ENCODE measurements at regions not wholly inside any gene's neighbourhood (a gene's known extent, or its start where the extent isn't known, plus 50 kb on each side); places are given as distances from the start of the nearest gene placed in this dataset.

DNA sequence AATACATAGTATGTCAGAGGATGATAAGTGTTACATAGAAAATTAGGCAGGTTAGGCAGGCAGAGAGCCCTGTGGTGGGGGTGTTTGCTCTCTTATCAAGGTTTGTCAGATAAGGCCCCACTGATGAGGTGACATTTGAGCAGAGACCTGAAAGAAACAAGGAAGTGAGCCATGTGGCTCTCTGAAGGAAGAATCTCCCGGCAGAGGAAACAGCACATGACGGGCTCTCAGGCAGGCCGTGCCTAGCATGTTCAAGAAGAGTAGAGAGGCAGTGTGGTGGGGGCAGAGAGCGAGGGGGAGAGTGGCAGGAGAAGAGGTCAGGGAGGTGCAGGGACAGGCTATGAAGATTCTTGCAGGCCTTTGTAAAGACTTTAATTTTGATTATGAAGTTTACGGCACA is 82.0 kb upstream of the ASIC2 start:
- DNase-seq (ENCODE audit: low spot score) (no peak), FAIRE-seq (no peak), ATAC-seq (no peak)
- 31% methylated on average over 5 of the region's 5 CpGs for WGBS (ENCODE audit: low lambda C conversion rate)
- H3K4me3 ChIP-seq (replicated peaks in 1 of 3; ENCODE audit: insufficient read depth in 1 of 3, low read depth in 2 of 3, low read length in 3 of 3): no peak overlapping the region
- intact Hi-C loops (cut with micrococcal nuclease; ENCODE audit: unreplicated experiment): no loop called here
- TF ChIP-seq, protein P1, sequence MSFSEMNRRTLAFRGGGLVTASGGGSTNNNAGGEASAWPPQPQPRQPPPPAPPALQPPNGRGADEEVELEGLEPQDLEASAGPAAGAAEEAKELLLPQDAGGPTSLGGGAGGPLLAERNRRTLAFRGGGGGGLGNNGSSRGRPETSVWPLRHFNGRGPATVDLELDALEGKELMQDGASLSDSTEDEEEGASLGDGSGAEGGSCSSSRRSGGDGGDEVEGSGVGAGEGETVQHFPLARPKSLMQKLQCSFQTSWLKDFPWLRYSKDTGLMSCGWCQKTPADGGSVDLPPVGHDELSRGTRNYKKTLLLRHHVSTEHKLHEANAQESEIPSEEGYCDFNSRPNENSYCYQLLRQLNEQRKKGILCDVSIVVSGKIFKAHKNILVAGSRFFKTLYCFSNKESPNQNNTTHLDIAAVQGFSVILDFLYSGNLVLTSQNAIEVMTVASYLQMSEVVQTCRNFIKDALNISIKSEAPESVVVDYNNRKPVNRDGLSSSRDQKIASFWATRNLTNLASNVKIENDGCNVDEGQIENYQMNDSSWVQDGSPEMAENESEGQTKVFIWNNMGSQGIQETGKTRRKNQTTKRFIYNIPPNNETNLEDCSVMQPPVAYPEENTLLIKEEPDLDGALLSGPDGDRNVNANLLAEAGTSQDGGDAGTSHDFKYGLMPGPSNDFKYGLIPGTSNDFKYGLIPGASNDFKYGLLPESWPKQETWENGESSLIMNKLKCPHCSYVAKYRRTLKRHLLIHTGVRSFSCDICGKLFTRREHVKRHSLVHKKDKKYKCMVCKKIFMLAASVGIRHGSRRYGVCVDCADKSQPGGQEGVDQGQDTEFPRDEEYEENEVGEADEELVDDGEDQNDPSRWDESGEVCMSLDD (CRISPR knock-in tag; IDR thresholded peaks at IDR 0.05; ENCODE audit: borderline replicate concordance): no peak
- TF ChIP-seq, protein P2, sequence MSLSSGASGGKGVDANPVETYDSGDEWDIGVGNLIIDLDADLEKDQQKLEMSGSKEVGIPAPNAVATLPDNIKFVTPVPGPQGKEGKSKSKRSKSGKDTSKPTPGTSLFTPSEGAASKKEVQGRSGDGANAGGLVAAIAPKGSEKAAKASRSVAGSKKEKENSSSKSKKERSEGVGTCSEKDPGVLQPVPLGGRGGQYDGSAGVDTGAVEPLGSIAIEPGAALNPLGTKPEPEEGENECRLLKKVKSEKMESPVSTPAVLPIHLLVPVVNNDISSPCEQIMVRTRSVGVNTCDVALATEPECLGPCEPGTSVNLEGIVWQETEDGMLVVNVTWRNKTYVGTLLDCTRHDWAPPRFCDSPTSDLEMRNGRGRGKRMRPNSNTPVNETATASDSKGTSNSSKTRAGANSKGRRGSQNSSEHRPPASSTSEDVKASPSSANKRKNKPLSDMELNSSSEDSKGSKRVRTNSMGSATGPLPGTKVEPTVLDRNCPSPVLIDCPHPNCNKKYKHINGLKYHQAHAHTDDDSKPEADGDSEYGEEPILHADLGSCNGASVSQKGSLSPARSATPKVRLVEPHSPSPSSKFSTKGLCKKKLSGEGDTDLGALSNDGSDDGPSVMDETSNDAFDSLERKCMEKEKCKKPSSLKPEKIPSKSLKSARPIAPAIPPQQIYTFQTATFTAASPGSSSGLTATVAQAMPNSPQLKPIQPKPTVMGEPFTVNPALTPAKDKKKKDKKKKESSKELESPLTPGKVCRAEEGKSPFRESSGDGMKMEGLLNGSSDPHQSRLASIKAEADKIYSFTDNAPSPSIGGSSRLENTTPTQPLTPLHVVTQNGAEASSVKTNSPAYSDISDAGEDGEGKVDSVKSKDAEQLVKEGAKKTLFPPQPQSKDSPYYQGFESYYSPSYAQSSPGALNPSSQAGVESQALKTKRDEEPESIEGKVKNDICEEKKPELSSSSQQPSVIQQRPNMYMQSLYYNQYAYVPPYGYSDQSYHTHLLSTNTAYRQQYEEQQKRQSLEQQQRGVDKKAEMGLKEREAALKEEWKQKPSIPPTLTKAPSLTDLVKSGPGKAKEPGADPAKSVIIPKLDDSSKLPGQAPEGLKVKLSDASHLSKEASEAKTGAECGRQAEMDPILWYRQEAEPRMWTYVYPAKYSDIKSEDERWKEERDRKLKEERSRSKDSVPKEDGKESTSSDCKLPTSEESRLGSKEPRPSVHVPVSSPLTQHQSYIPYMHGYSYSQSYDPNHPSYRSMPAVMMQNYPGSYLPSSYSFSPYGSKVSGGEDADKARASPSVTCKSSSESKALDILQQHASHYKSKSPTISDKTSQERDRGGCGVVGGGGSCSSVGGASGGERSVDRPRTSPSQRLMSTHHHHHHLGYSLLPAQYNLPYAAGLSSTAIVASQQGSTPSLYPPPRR (CRISPR knock-in tag; IDR thresholded peaks at IDR 0.05; ENCODE audit: borderline replicate concordance): no peak
- TF ChIP-seq POLR2AphosphoS5 (IDR thresholded peaks at IDR 0.05; ENCODE audit: low read depth, low read length) (no peak), CREM (IDR thresholded peaks at IDR 0.05) (no peak), CREM (CRISPR knock-in tag; IDR thresholded peaks at IDR 0.05) (no peak), MAZ (IDR thresholded peaks at IDR 0.05; ENCODE audit: borderline replicate concordance, low read depth, low read length) (no peak), MAZ (CRISPR knock-in tag; IDR thresholded peaks at IDR 0.05; ENCODE audit: low read depth) (no peak), SP140L (CRISPR knock-in tag; IDR thresholded peaks at IDR 0.05; ENCODE audit: borderline replicate concordance) (no peak), ZNF766 (CRISPR knock-in tag; IDR thresholded peaks at IDR 0.05; ENCODE audit: borderline replicate concordance) (no peak), ZBTB20 (CRISPR knock-in tag; IDR thresholded peaks at IDR 0.05; ENCODE audit: borderline replicate concordance, low read depth) (no peak), HNRNPLL (IDR thresholded peaks at IDR 0.05; ENCODE audit: low read depth, low read length, poor library complexity, severe bottlenecking) (no peak), NBN (conservative IDR thresholded peaks at IDR 0.05) (no peak), ZFP62 (CRISPR knock-in tag; IDR thresholded peaks at IDR 0.05) (no peak), ZNF550 (CRISPR knock-in tag; IDR thresholded peaks at IDR 0.05; ENCODE audit: borderline replicate concordance) (no peak), ZNF44 (CRISPR knock-in tag; IDR thresholded peaks at IDR 0.05) (no peak)
- TF ChIP-seq, protein P3, sequence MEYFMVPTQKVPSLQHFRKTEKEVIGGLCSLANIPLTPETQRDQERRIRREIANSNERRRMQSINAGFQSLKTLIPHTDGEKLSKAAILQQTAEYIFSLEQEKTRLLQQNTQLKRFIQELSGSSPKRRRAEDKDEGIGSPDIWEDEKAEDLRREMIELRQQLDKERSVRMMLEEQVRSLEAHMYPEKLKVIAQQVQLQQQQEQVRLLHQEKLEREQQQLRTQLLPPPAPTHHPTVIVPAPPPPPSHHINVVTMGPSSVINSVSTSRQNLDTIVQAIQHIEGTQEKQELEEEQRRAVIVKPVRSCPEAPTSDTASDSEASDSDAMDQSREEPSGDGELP (IDR thresholded peaks at IDR 0.05; ENCODE audit: borderline replicate concordance, low read depth): no peak
- in situ Hi-C loops (cut with HindIII; ENCODE audit: extremely low pct_ligation_motif_present, low pct_unique_long_range_greater_than_20kb): no loop called here
- CTCF ChIA-PET (ENCODE audit: low intra/inter-chr PET ratio, low total read pairs): no interaction called here
- no peaks in the 10 kb centered on the region for H4K20me1 ChIP-seq (ENCODE audit: insufficient read depth, low read length)
- H3K79me2 ChIP-seq (ENCODE audit: insufficient read depth, low read length): no peaks in the 10 kb centered on the region
- no peak overlapping the region for H3K27ac ChIP-seq (ENCODE audit: extremely low read length, insufficient read depth, low read length)
- no peaks in the 10 kb centered on the region for H3K9me3 ChIP-seq (ENCODE audit: low read length)
- peaks cover 36% of the 10 kb centered on the region for H3K4me1 ChIP-seq (ENCODE audit: insufficient read depth, low read length)
- POLR2A ChIA-PET: no interaction called here
- no peak overlapping the region for H2AFZ ChIP-seq (ENCODE audit: low read length)
- no peak overlapping the region for H3K4me2 ChIP-seq (ENCODE audit: low read depth, low read length)
- no peaks in the 10 kb centered on the region for H3K36me3 ChIP-seq (replicated peaks in 1 of 2; ENCODE audit: control insufficient read depth in 1 of 2, insufficient read depth in 2 of 2, low read length in 2 of 2)
- H3K27me3 ChIP-seq (ENCODE audit: control insufficient read depth in 1 of 2, insufficient read depth in 2 of 2, low read length in 2 of 2): no peaks in the 10 kb centered on the region
- H3K9ac ChIP-seq (ENCODE audit: insufficient read depth, low read depth, low read length): no peak overlapping the region
- BruUV-seq (replicated peaks): no TSS peak

All from HepG2 (cell line).